ENCODE measurements at regions not wholly inside any gene's neighbourhood (a gene's known extent, or its start where the extent isn't known, plus 50 kb on each side); places are given as distances from the start of the nearest gene placed in this dataset.

GRCh38 chr2:106572541-106573450 is 85.6 kb downstream of the CD8B2 start:
- DNase-seq = no peak
- Mint-ChIP-seq H3K27ac (no peak overlapping the region), H3K4me3 (no peak overlapping the region), H3K9me3 (no peaks in the 10 kb centered on the region), H3K4me1 (no peaks in the 10 kb centered on the region), H3K36me3 (no peaks in the 10 kb centered on the region), H3K27me3 (peaks cover 18 to 20% of the 10 kb centered on the region in 2 donors)
- intact Hi-C loops (cut with micrococcal nuclease) = no loop called here
- no peak overlapping the region for H3K27ac ChIP-seq (ENCODE audit: low read depth, low read length)
- ChIA-PET CTCF (ENCODE audit: partially characterized antibody) (interaction anchor here (1.5 to 3.6 kb wide), 2 partner anchors 11 to 30 kb away, joined by 3 to 25 read pairs; no protein-coding TSS in a partner anchor), POLR2A (ENCODE audit: partially characterized antibody) (no interaction called here)
- no peaks in the 10 kb centered on the region for H3K27me3 ChIP-seq (ENCODE audit: insufficient read depth, low read length)
- no peaks in the 10 kb centered on the region for H3K4me1 ChIP-seq (ENCODE audit: insufficient read depth, low read length)
- no peak overlapping the region for H3K4me3 ChIP-seq (ENCODE audit: low read length in 2 of 2)
- H3K9me3 ChIP-seq (ENCODE audit: control insufficient read depth in 1 of 2, low read length in 2 of 2) = no peaks in the 10 kb centered on the region
- no peaks in the 10 kb centered on the region for H3K36me3 ChIP-seq (ENCODE audit: insufficient read depth, low read length)

GRCh38 chr2:106573773-106574172 is 86.6 kb downstream of the CD8B2 start:
- Mint-ChIP-seq H3K4me3 (no peak overlapping the region), H3K27ac (no peak overlapping the region), H3K27me3 (peaks cover 23 to 24% of the 10 kb centered on the region in 2 donors), H3K4me1 (no peaks in the 10 kb centered on the region), H3K9me3 (no peaks in the 10 kb centered on the region), H3K36me3 (no peaks in the 10 kb centered on the region)
- intact Hi-C loops (cut with micrococcal nuclease) = no loop called here
- no peak overlapping the region for H3K27ac ChIP-seq (ENCODE audit: low read depth, low read length)
- no peak for DNase-seq
- H3K4me1 ChIP-seq (ENCODE audit: insufficient read depth, low read length) = no peaks in the 10 kb centered on the region
- POLR2A ChIA-PET (ENCODE audit: partially characterized antibody) = no interaction called here
- CTCF ChIA-PET (ENCODE audit: partially characterized antibody) = interaction anchor here (3.6 kb wide), 1 partner anchor 10 kb away, joined by 25 read pairs; no protein-coding TSS in a partner anchor
- H3K4me3 ChIP-seq (ENCODE audit: low read length in 2 of 2) = no peak overlapping the region
- H3K36me3 ChIP-seq (ENCODE audit: insufficient read depth, low read length) = no peaks in the 10 kb centered on the region
- no peaks in the 10 kb centered on the region for H3K9me3 ChIP-seq (ENCODE audit: control insufficient read depth in 1 of 2, low read length in 2 of 2)
- H3K27me3 ChIP-seq (ENCODE audit: insufficient read depth, low read length) = no peaks in the 10 kb centered on the region

- Histone ChIP-seq H3K4me3 (ENCODE audit: low read length in 2 of 2) (no peak overlapping the region), H3K9me3 (ENCODE audit: control insufficient read depth in 1 of 2, low read length in 2 of 2) (no peaks in the 10 kb centered on the region), H3K27ac (ENCODE audit: low read depth, low read length) (no peak overlapping the region), H3K4me1 (ENCODE audit: insufficient read depth, low read length) (no peaks in the 10 kb centered on the region), H3K27me3 (ENCODE audit: insufficient read depth, low read length) (no peaks in the 10 kb centered on the region), H3K36me3 (ENCODE audit: insufficient read depth, low read length) (no peaks in the 10 kb centered on the region)
- intact Hi-C loops (cut with micrococcal nuclease) = no loop called here
- H3K4me3 Mint-ChIP-seq = no peak overlapping the region
- H3K9me3 Mint-ChIP-seq = no peaks in the 10 kb centered on the region
- CTCF ChIA-PET (ENCODE audit: partially characterized antibody) = interaction anchor here (0.7 kb wide), 1 partner anchor 9 kb away, joined by 3 read pairs; no protein-coding TSS in a partner anchor
- H3K27ac Mint-ChIP-seq = no peak overlapping the region
- H3K36me3 Mint-ChIP-seq = no peaks in the 10 kb centered on the region
- no peak for DNase-seq
- H3K27me3 Mint-ChIP-seq = peaks cover 30 to 34% of the 10 kb centered on the region in 2 donors
- POLR2A ChIA-PET (ENCODE audit: partially characterized antibody) = no interaction called here
- H3K4me1 Mint-ChIP-seq = peaks cover 0 to under 1% (median 0%) of the 10 kb centered on the region in 4 donors
These were observed 88.8 kb downstream of the CD8B2 start for GRCh38 chr2:106575955-106576354.

GRCh38 chr2:106577255-106577651 is 90.1 kb downstream of the CD8B2 start:
- H3K27me3 Mint-ChIP-seq = peaks cover 33 to 36% of the 10 kb centered on the region in 2 donors
- Histone ChIP-seq H3K36me3 (ENCODE audit: insufficient read depth, low read length) (no peaks in the 10 kb centered on the region), H3K4me3 (ENCODE audit: low read length in 2 of 2) (no peak overlapping the region), H3K27me3 (ENCODE audit: insufficient read depth, low read length) (peaks cover 9% of the 10 kb centered on the region), H3K4me1 (ENCODE audit: insufficient read depth, low read length) (peaks cover 13% of the 10 kb centered on the region), H3K27ac (ENCODE audit: low read depth, low read length) (no peak overlapping the region), H3K9me3 (ENCODE audit: control insufficient read depth in 1 of 2, low read length in 2 of 2) (no peaks in the 10 kb centered on the region)
- H3K9me3 Mint-ChIP-seq = no peaks in the 10 kb centered on the region
- no peaks in the 10 kb centered on the region for H3K36me3 Mint-ChIP-seq
- H3K4me3 Mint-ChIP-seq = no peak overlapping the region
- ChIA-PET POLR2A (ENCODE audit: partially characterized antibody) (no interaction called here), CTCF (ENCODE audit: partially characterized antibody) (no interaction called here)
- H3K27ac Mint-ChIP-seq = no peak overlapping the region
- no peak for DNase-seq
- H3K4me1 Mint-ChIP-seq = peaks cover 3 to 12% (median 7%) of the 10 kb centered on the region in 4 donors
- intact Hi-C loops (cut with micrococcal nuclease) = no loop called here

GRCh38 chr2:106579750-106580197 is 92.6 kb downstream of the CD8B2 start:
- H3K4me1 ChIP-seq (ENCODE audit: insufficient read depth, low read length) = peaks cover 16% of the 10 kb centered on the region
- no peaks in the 10 kb centered on the region for H3K36me3 ChIP-seq (ENCODE audit: insufficient read depth, low read length)
- DNase-seq = no peak
- Mint-ChIP-seq H3K27me3 (peaks cover 41 to 43% of the 10 kb centered on the region in 2 donors), H3K9me3 (no peaks in the 10 kb centered on the region), H3K4me3 (no peak overlapping the region), H3K27ac (no peak overlapping the region), H3K36me3 (peaks cover 0 to 2% of the 10 kb centered on the region in 2 donors), H3K4me1 (peaks cover 5 to 18% (median 11%) of the 10 kb centered on the region in 4 donors)
- H3K9me3 ChIP-seq (ENCODE audit: control insufficient read depth in 1 of 2, low read length in 2 of 2) = no peaks in the 10 kb centered on the region
- H3K27me3 ChIP-seq (ENCODE audit: insufficient read depth, low read length) = peaks cover 9% of the 10 kb centered on the region
- intact Hi-C loops (cut with micrococcal nuclease) = no loop called here
- CTCF ChIA-PET (ENCODE audit: partially characterized antibody) = interaction anchor here (1.4 kb wide), 1 partner anchor 10 kb away, joined by 3 read pairs; no protein-coding TSS in a partner anchor
- POLR2A ChIA-PET (ENCODE audit: partially characterized antibody) = no interaction called here
- no peak overlapping the region for H3K27ac ChIP-seq (ENCODE audit: low read depth, low read length)
- H3K4me3 ChIP-seq (ENCODE audit: low read length in 2 of 2) = no peak overlapping the region

- ChIA-PET POLR2A (ENCODE audit: partially characterized antibody) (no interaction called here), CTCF (ENCODE audit: partially characterized antibody) (interaction anchor here (1.4 kb wide), 1 partner anchor 10 kb away, joined by 3 read pairs; no protein-coding TSS in a partner anchor)
- peaks cover 41 to 46% of the 10 kb centered on the region in 2 donors for H3K27me3 Mint-ChIP-seq
- H3K27ac Mint-ChIP-seq = no peak overlapping the region
- Histone ChIP-seq H3K4me1 (ENCODE audit: insufficient read depth, low read length) (peaks cover 16% of the 10 kb centered on the region), H3K36me3 (ENCODE audit: insufficient read depth, low read length) (no peaks in the 10 kb centered on the region), H3K4me3 (ENCODE audit: low read length in 2 of 2) (no peak overlapping the region), H3K27me3 (ENCODE audit: insufficient read depth, low read length) (peaks cover 9% of the 10 kb centered on the region), H3K27ac (ENCODE audit: low read depth, low read length) (no peak overlapping the region), H3K9me3 (ENCODE audit: control insufficient read depth in 1 of 2, low read length in 2 of 2) (no peaks in the 10 kb centered on the region)
- peaks cover 0 to 3% (median 0%) of the 10 kb centered on the region in 8 donors for H3K9me3 Mint-ChIP-seq
- peaks cover 5 to 18% (median 11%) of the 10 kb centered on the region in 4 donors for H3K4me1 Mint-ChIP-seq
- no peak overlapping the region for H3K4me3 Mint-ChIP-seq
- no peak for DNase-seq
- intact Hi-C loops (cut with micrococcal nuclease) = no loop called here
- H3K36me3 Mint-ChIP-seq = peaks cover 0 to 2% of the 10 kb centered on the region in 2 donors
These were observed 93.1 kb downstream of the CD8B2 start for GRCh38 chr2:106580241-106580640.

GRCh38 chr2:106581328-106581727 is 94.2 kb downstream of the CD8B2 start:
- H3K9me3 Mint-ChIP-seq = peaks cover 0 to 3% (median 0%) of the 10 kb centered on the region in 8 donors
- H3K4me3 ChIP-seq (ENCODE audit: low read length in 2 of 2) = peak overlapping the region in 1 of 2 donors; percentile 51
- H3K27ac Mint-ChIP-seq = peak overlapping the region in 2 of 7 donors; percentile 1 to 56
- H3K36me3 ChIP-seq (ENCODE audit: insufficient read depth, low read length) = no peaks in the 10 kb centered on the region
- H3K4me1 ChIP-seq (ENCODE audit: insufficient read depth, low read length) = peaks cover 16% of the 10 kb centered on the region
- ChIA-PET POLR2A (ENCODE audit: partially characterized antibody) (no interaction called here), CTCF (ENCODE audit: partially characterized antibody) (interaction anchor here (1.2 to 3.0 kb wide), 4 partner anchors 11 to 1007 kb away, joined by 3 to 26 read pairs (median 14); no protein-coding TSS in a partner anchor)
- H3K27me3 ChIP-seq (ENCODE audit: insufficient read depth, low read length) = peaks cover 9% of the 10 kb centered on the region
- intact Hi-C loops (cut with micrococcal nuclease) = no loop called here
- H3K4me3 Mint-ChIP-seq = peak overlapping the region in 7 of 8 donors; percentile 88 to 97 (median 92)
- peaks cover 5 to 18% (median 11%) of the 10 kb centered on the region in 4 donors for H3K4me1 Mint-ChIP-seq
- H3K36me3 Mint-ChIP-seq = peaks cover 0 to 2% of the 10 kb centered on the region in 2 donors
- H3K27me3 Mint-ChIP-seq = peaks cover 40 to 43% of the 10 kb centered on the region in 2 donors
- no peaks in the 10 kb centered on the region for H3K9me3 ChIP-seq (ENCODE audit: control insufficient read depth in 1 of 2, low read length in 2 of 2)
- no peak overlapping the region for H3K27ac ChIP-seq (ENCODE audit: low read depth, low read length)
- no peak for DNase-seq

All from CD4-positive, alpha-beta memory T cell (primary cell).